IMR-90 (cell line): ENCODE measurements at regions not wholly inside any gene's neighbourhood (a gene's known extent, or its start where the extent isn't known, plus 50 kb on each side); places are given as distances from the start of the nearest gene placed in this dataset.

Experiments used
- ATAC-seq: fragments of 200-7000 bp; cut with Tn5 transposase; 2 replicates; pipeline ENCODE4 v1.9.1; 2020; ENCODE audit warnings: low read depth, mild to moderate bottlenecking, moderate library complexity
- BruUV-seq: library from RNA; stranded (reverse); fragments of 400-500 nt; replicated peaks from 2 replicates; lab custom pipeline; 2021; lab: Mats Ljungman, UMichigan
- CTCF ChIA-PET: fragments of 300-600 bp; formaldehyde crosslinking; extraction: SDS; loops from one replicate; lab custom pipeline; 2021; ENCODE audit warnings: antibody characterized with exemption; lab: Yijun Ruan, JAX
- POLR2A ChIA-PET: fragments of 300-600 bp; sonication (Branson Sonifier 250); formaldehyde crosslinking; loops from one replicate; lab custom pipeline; 2022; ENCODE audit warnings: antibody characterized with exemption; ENCODE audit not compliant: unreplicated experiment; lab: Charles Lee
- DNase-seq: peaks from one replicate; pipeline ENCODE4 v3.0.0; 2013
- H2AFZ ChIP-seq: replicated peaks from 2 replicates; pipeline ENCODE3; 2013; ENCODE audit warnings: low read length, mild to moderate bottlenecking; ENCODE audit not compliant: poor library complexity
- H2AK5ac ChIP-seq: 2 replicates; pipeline ENCODE4 v1.6.1; 2013; ENCODE audit warnings: low read depth, low read length, inconsistent platforms
- H2AK9ac ChIP-seq: replicated peaks from 2 replicates; pipeline ENCODE3; 2013; ENCODE audit warnings: mild to moderate bottlenecking, low read depth, low read length, moderate library complexity; ENCODE audit not compliant: poor library complexity
- H2BK120ac ChIP-seq: 2 replicates; pipeline ENCODE4 v1.6.1; 2013; ENCODE audit warnings: low read depth, low read length, inconsistent platforms
- H2BK15ac ChIP-seq: 3 replicates; pipeline ENCODE4 v1.6.1; 2013; ENCODE audit warnings: low read depth, low read length, inconsistent platforms
- H2BK20ac ChIP-seq: 2 replicates; pipeline ENCODE4 v1.6.1; 2013; ENCODE audit warnings: low read depth, mild to moderate bottlenecking, inconsistent platforms, low read length, moderate library complexity
- H2BK5ac ChIP-seq: 2 replicates; pipeline ENCODE4 v1.6.1; 2013; ENCODE audit warnings: mild to moderate bottlenecking, low read depth, low read length, inconsistent platforms; ENCODE audit not compliant: poor library complexity, severe bottlenecking
- H3K14ac ChIP-seq: replicated peaks from 2 replicates; pipeline ENCODE4 v1.6.1; 2013; ENCODE audit warnings: low read depth, low read length, inconsistent platforms
- H3K18ac ChIP-seq: 2 replicates; pipeline ENCODE4 v1.6.1; 2013; ENCODE audit warnings: low read depth, low read length, control low read depth
- H3K23ac ChIP-seq: 2 replicates; pipeline ENCODE4 v1.6.1; 2013; ENCODE audit warnings: low read depth, low read length, inconsistent platforms
- H3K27ac ChIP-seq: 2 replicates; pipeline ENCODE4 v1.5.1; 2013; ENCODE audit warnings: mild to moderate bottlenecking, control low read depth, low read length; ENCODE audit not compliant: insufficient read depth
- H3K27me3 ChIP-seq: 2 replicates; pipeline ENCODE4 v1.6.1; 2013; ENCODE audit warnings: low read length; ENCODE audit not compliant: control insufficient read depth, insufficient read depth
- H3K36me3 ChIP-seq: 2 replicates; pipeline ENCODE4 v1.6.1; 2013; ENCODE audit warnings: low read length, mixed read lengths; ENCODE audit not compliant: control insufficient read depth, insufficient read depth
- H3K4ac ChIP-seq: 2 replicates; pipeline ENCODE4 v1.6.1; 2013; ENCODE audit warnings: low read depth, low read length, inconsistent platforms
- H3K4me1 ChIP-seq: 2 replicates; pipeline ENCODE4 v1.6.1; 2013; ENCODE audit warnings: low read length, mixed read lengths; ENCODE audit not compliant: control insufficient read depth, insufficient read depth
- H3K4me2 ChIP-seq: 2 replicates; pipeline ENCODE4 v1.6.1; 2013; ENCODE audit warnings: low read depth, mild to moderate bottlenecking, control low read depth, low read length, moderate library complexity
- H3K4me3 ChIP-seq: 2 replicates; pipeline ENCODE4 v1.5.1; 2013; ENCODE audit warnings: low read depth, mild to moderate bottlenecking, control low read depth, low read length, moderate library complexity; ENCODE audit not compliant: insufficient read depth
- H3K56ac ChIP-seq: 2 replicates; pipeline ENCODE4 v1.6.1; 2013; ENCODE audit warnings: low read length, inconsistent platforms; ENCODE audit not compliant: insufficient read depth; ENCODE audit errors: extremely low read depth
- H3K79me1 ChIP-seq, 2 experiments: 2 replicates each; pipeline ENCODE4 v1.6.1; 2013; ENCODE audit warnings: low read length in 2 of 2, inconsistent platforms in 1 of 2, low read depth in 1 of 2
- H3K9ac ChIP-seq: 2 replicates; pipeline ENCODE4 v1.6.1; 2013; ENCODE audit warnings: low read depth, low read length, control low read depth
- H3K9me1 ChIP-seq: 2 replicates; pipeline ENCODE4 v1.6.1; 2013; ENCODE audit warnings: low read length, inconsistent platforms; ENCODE audit not compliant: insufficient read depth
- H3K9me3 ChIP-seq: 2 replicates; pipeline ENCODE4 v1.6.1; 2013; ENCODE audit warnings: low read length; ENCODE audit not compliant: control insufficient read depth, insufficient read depth
- H4K20me1 ChIP-seq: 2 replicates; pipeline ENCODE4 v1.6.1; 2013; ENCODE audit warnings: low read length, inconsistent platforms; ENCODE audit not compliant: insufficient read depth
- H4K5ac ChIP-seq: 2 replicates; pipeline ENCODE4 v1.6.1; 2013; ENCODE audit warnings: mild to moderate bottlenecking, low read depth, low read length, control low read depth
- H4K8ac ChIP-seq, 2 experiments: 2 replicates each; pipeline ENCODE4 v1.6.1; 2013; ENCODE audit warnings: low read depth in 2 of 2, low read length in 2 of 2, control low read depth in 1 of 2, inconsistent platforms in 1 of 2
- H4K91ac ChIP-seq: 2 replicates; pipeline ENCODE4 v1.6.1; 2013; ENCODE audit warnings: low read depth, low read length, inconsistent platforms; ENCODE audit not compliant: insufficient read depth
- BHLHE40 ChIP-seq: fragments of 150-350 bp; IDR thresholded peaks from 2 replicates; pipeline ENCODE4 v1.6.1; 2016; ENCODE audit warnings: mild to moderate bottlenecking, low read depth, low read length
- CEBPB ChIP-seq: IDR thresholded peaks from 2 replicates; pipeline ENCODE4 v1.6.1; 2012; ENCODE audit warnings: low read depth, low read length, improper control_type of control experiment
- CHD1 ChIP-seq: IDR thresholded peaks from 2 replicates; pipeline ENCODE4 v1.6.1; 2012; ENCODE audit warnings: low read depth, low read length, improper control_type of control experiment
- FOS ChIP-seq: fragments of 150-350 bp; IDR thresholded peaks from 2 replicates; pipeline ENCODE4 v1.6.1; 2016; ENCODE audit warnings: low read depth, low read length
- MAFK ChIP-seq: IDR thresholded peaks from 2 replicates; pipeline ENCODE4 v1.6.1; 2012; ENCODE audit warnings: low read depth, low read length, improper control_type of control experiment
- MAZ ChIP-seq: IDR thresholded peaks from 2 replicates; pipeline ENCODE4 v1.6.1; 2012; ENCODE audit warnings: low read depth, mild to moderate bottlenecking, low read length, improper control_type of control experiment, moderate library complexity, borderline replicate concordance
- MXI1 ChIP-seq: IDR thresholded peaks from 2 replicates; pipeline ENCODE4 v1.6.1; 2012; ENCODE audit warnings: low read depth, mild to moderate bottlenecking, low read length, moderate library complexity, borderline replicate concordance
- NFE2L2 ChIP-seq: fragments of 150-350 bp; IDR thresholded peaks from 2 replicates; pipeline ENCODE4 v1.6.1; 2016; ENCODE audit warnings: low read depth, mild to moderate bottlenecking, low read length
- POLR2A ChIP-seq: IDR thresholded peaks from 2 replicates; pipeline ENCODE4 v1.6.1; 2012; ENCODE audit warnings: mild to moderate bottlenecking, low read depth, low read length
- RAD21 ChIP-seq: IDR thresholded peaks from 2 replicates; pipeline ENCODE4 v1.6.1; 2012; ENCODE audit warnings: low read length, improper control_type of control experiment
- RCOR1 ChIP-seq: IDR thresholded peaks from 2 replicates; pipeline ENCODE4 v1.6.1; 2012; ENCODE audit warnings: mild to moderate bottlenecking, low read length, improper control_type of control experiment; ENCODE audit not compliant: insufficient replicate concordance
- RFX5 ChIP-seq: IDR thresholded peaks from 2 replicates; pipeline ENCODE4 v1.8.0; 2012; ENCODE audit warnings: low read depth, mild to moderate bottlenecking, low read length, moderate library complexity
- SMC3 ChIP-seq: fragments of 150-350 bp; IDR thresholded peaks from 2 replicates; pipeline ENCODE4 v1.6.1; 2016; ENCODE audit warnings: low read depth, mild to moderate bottlenecking, antibody characterized with exemption, low read length, moderate library complexity
- dilution Hi-C: fragments of 300-500 bp; cut with HindIII; formaldehyde crosslinking; loops from one replicate; pipeline ENCODE4 v1.14.3; 2018; ENCODE audit warnings: low sequenced_read_pairs; ENCODE audit not compliant: unreplicated experiment
- in situ Hi-C: fragments of 300-500 bp; cut with MboI; formaldehyde crosslinking; loops from 3 replicates; pipeline ENCODE4 v1.14.3; 2019; ENCODE audit warnings: low sequenced_read_pairs, inconsistent platforms, mixed read lengths
- intact Hi-C: fragments of 100-400 bp; cut with micrococcal nuclease; formaldehyde crosslinking; loops from 2 replicates; pipeline ENCODE4 v1.10.0; 2022
- TF ChIP-seq, protein P1 (sequence below): conservative IDR thresholded peaks from 2 replicates; pipeline ENCODE4 v1.5.1; 2012; ENCODE audit warnings: mild to moderate bottlenecking, low read depth, low read length, improper control_type of control experiment
- TF ChIP-seq, protein P2 (sequence below): fragments of 150-350 bp; IDR thresholded peaks from 2 replicates; pipeline ENCODE4 v1.6.1; 2017; ENCODE audit warnings: mild to moderate bottlenecking, antibody characterized with exemption, low read length, low read depth
- TF ChIP-seq, protein P3 (sequence below): fragments of 150-350 bp; IDR thresholded peaks from 2 replicates; pipeline ENCODE4 v1.6.1; 2016; ENCODE audit warnings: low read depth, mild to moderate bottlenecking, low read length, moderate library complexity, borderline replicate concordance

DNA sequence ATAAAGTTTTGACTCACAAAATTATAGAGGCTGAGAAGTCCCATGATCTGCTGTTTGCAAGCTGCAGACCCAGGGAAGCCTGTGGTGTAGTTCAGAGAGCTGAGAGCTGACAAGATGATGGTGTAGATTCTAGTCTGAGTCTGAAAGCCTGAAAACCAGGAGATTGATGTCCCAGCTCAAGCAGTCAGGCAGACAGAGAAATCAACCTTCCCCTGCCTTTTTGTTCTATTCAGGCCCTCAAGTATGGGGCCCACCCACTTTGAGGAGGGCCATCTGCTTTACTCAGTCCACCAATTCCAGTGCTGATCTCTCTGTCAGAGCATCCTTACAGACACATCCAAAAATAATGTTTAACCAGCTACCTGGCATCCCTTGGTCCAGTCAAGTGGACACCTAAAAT, 479.6 kb downstream of the STK39 start:
- H4K91ac ChIP-seq: no peak overlapping the region
- H2AK9ac ChIP-seq: no peak overlapping the region
- no peaks in the 10 kb centered on the region for H3K4me1 ChIP-seq
- H3K9me1 ChIP-seq: no peaks in the 10 kb centered on the region
- in situ Hi-C loops (no loop called here), dilution Hi-C loops (no loop called here), intact Hi-C loops (no loop called here)
- H3K4me3 ChIP-seq: no peak overlapping the region
- no peak overlapping the region for H3K27ac ChIP-seq
- no peaks in the 10 kb centered on the region for H3K79me1 ChIP-seq
- no peak overlapping the region for H2BK120ac ChIP-seq
- H3K18ac ChIP-seq: no peak overlapping the region
- H3K4ac ChIP-seq: no peak overlapping the region
- ATAC-seq (no peak), DNase-seq (no peak)
- H4K5ac ChIP-seq: no peak overlapping the region
- CTCF ChIA-PET: no interaction called here
- POLR2A ChIA-PET: no interaction called here
- no peak overlapping the region for H3K23ac ChIP-seq
- no peaks in the 10 kb centered on the region for H4K20me1 ChIP-seq
- H3K14ac ChIP-seq: no peak overlapping the region
- H3K27me3 ChIP-seq: no peaks in the 10 kb centered on the region
- no peak overlapping the region for H4K8ac ChIP-seq
- no peak overlapping the region for H2AFZ ChIP-seq
- H3K4me2 ChIP-seq: no peak overlapping the region
- no peak overlapping the region for H2BK5ac ChIP-seq
- no peak overlapping the region for H2BK20ac ChIP-seq
- no peak overlapping the region for H2AK5ac ChIP-seq
- no peaks in the 10 kb centered on the region for H3K36me3 ChIP-seq
- no peak overlapping the region for H3K9ac ChIP-seq
- H3K9me3 ChIP-seq: no peaks in the 10 kb centered on the region
- no TSS peak for BruUV-seq
- TF ChIP-seq CEBPB (no peak), NFE2L2 (no peak), RAD21 (no peak), POLR2A (no peak), MAZ (no peak), FOS (no peak), CHD1 (no peak), MAFK (no peak), RCOR1 (no peak), MXI1 (no peak), RFX5 (no peak), SMC3 (no peak), BHLHE40 (no peak)
- TF ChIP-seq, protein P1, sequence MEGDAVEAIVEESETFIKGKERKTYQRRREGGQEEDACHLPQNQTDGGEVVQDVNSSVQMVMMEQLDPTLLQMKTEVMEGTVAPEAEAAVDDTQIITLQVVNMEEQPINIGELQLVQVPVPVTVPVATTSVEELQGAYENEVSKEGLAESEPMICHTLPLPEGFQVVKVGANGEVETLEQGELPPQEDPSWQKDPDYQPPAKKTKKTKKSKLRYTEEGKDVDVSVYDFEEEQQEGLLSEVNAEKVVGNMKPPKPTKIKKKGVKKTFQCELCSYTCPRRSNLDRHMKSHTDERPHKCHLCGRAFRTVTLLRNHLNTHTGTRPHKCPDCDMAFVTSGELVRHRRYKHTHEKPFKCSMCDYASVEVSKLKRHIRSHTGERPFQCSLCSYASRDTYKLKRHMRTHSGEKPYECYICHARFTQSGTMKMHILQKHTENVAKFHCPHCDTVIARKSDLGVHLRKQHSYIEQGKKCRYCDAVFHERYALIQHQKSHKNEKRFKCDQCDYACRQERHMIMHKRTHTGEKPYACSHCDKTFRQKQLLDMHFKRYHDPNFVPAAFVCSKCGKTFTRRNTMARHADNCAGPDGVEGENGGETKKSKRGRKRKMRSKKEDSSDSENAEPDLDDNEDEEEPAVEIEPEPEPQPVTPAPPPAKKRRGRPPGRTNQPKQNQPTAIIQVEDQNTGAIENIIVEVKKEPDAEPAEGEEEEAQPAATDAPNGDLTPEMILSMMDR: no peak
- TF ChIP-seq, protein P2, sequence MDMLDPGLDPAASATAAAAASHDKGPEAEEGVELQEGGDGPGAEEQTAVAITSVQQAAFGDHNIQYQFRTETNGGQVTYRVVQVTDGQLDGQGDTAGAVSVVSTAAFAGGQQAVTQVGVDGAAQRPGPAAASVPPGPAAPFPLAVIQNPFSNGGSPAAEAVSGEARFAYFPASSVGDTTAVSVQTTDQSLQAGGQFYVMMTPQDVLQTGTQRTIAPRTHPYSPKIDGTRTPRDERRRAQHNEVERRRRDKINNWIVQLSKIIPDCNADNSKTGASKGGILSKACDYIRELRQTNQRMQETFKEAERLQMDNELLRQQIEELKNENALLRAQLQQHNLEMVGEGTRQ: no peak
- TF ChIP-seq, protein P3, sequence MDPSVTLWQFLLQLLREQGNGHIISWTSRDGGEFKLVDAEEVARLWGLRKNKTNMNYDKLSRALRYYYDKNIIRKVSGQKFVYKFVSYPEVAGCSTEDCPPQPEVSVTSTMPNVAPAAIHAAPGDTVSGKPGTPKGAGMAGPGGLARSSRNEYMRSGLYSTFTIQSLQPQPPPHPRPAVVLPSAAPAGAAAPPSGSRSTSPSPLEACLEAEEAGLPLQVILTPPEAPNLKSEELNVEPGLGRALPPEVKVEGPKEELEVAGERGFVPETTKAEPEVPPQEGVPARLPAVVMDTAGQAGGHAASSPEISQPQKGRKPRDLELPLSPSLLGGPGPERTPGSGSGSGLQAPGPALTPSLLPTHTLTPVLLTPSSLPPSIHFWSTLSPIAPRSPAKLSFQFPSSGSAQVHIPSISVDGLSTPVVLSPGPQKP: no peak
- H2BK15ac ChIP-seq: no peak overlapping the region
- H3K56ac ChIP-seq: no peak overlapping the region
